CD4-positive, alpha-beta T cell treated with Interleukin-6 at 100 ng/mL for 8 hours (primary cell): ENCODE measurements at regions not wholly inside any gene's neighbourhood (a gene's known extent, or its start where the extent isn't known, plus 50 kb on each side); places are given as distances from the start of the nearest gene placed in this dataset.
A peak's percentile ranks its signal among the peaks of the same experiment; 100 is the strongest.
"Not testable (repeated sequence)": the region's sequence is repeated elsewhere in the genome, so short reads cannot be mapped to it uniquely, and the experiment has no call there.

Experiments used
- DNase-seq: peaks from one replicate; pipeline ENCODE4 v3.0.0-alpha.2; 2020; ENCODE audit warnings: mixed read lengths, low spot score

GRCh38 chr12:25328072-25328712, 77.5 kb upstream of the KRAS start:
- DNase-seq, result no peak

- DNase-seq, result no peak
Measured at GRCh38 chr12:25327321-25327720, 76.6 kb upstream of the KRAS start.

- no peak for DNase-seq
Measured at GRCh38 chr12:25326326-25326725, 75.6 kb upstream of the KRAS start.

GRCh38 chr12:25324861-25325260, 74.1 kb upstream of the KRAS start:
- no peak for DNase-seq

- DNase-seq, result peak; percentile 51
Measured at GRCh38 chr12:25323581-25323982, 72.9 kb upstream of the KRAS start.

GRCh38 chr12:25322918-25323531, 72.3 kb upstream of the KRAS start:
- peak; percentile 28 for DNase-seq

GRCh38 chr12:25322351-25322750, 71.6 kb upstream of the KRAS start:
- peak; percentile 23 for DNase-seq

- DNase-seq, result no peak
Measured at GRCh38 chr12:25321772-25322171, 71.0 kb upstream of the KRAS start.

GRCh38 chr12:25320123-25321006, 69.6 kb upstream of the KRAS start:
- DNase-seq, result no peak

GRCh38 chr12:25319233-25319984, 68.7 kb upstream of the KRAS start:
- DNase-seq, result no peak

GRCh38 chr12:25317553-25317952, 66.8 kb upstream of the KRAS start:
- DNase-seq, result no peak

GRCh38 chr12:25315388-25315787, 64.7 kb upstream of the KRAS start:
- DNase-seq, result no peak

- DNase-seq, result not testable (repeated sequence)
Measured at GRCh38 chr12:25313266-25313990, 62.7 kb upstream of the KRAS start.

GRCh38 chr12:25311506-25311905, 60.8 kb upstream of the KRAS start:
- DNase-seq, result no peak

GRCh38 chr12:25310071-25310470, 59.3 kb upstream of the KRAS start:
- DNase-seq, result not testable (repeated sequence)

GRCh38 chr12:25308756-25309155, 58.0 kb upstream of the KRAS start:
- no peak for DNase-seq

- no peak for DNase-seq
Measured at GRCh38 chr12:25307818-25308217, 57.1 kb upstream of the KRAS start.

- no peak for DNase-seq
Measured at GRCh38 chr12:25301798-25302197, 51.1 kb upstream of the KRAS start.
